ENCODE measurements at regions not wholly inside any gene's neighbourhood (a gene's known extent, or its start where the extent isn't known, plus 50 kb on each side); places are given as distances from the start of the nearest gene placed in this dataset.

GRCh38 chr13:22357132-22357531 is 686.3 kb downstream of the FGF9 start:
- Histone ChIP-seq H3K4me1 (ENCODE audit: control insufficient read depth, insufficient read depth, low read length, poor library complexity, severe bottlenecking) (no peaks in the 10 kb centered on the region), H3K9me3 (ENCODE audit: control insufficient read depth, low read length) (no peaks in the 10 kb centered on the region), H3K4me3 (ENCODE audit: extremely low read depth, insufficient read depth, low read length, poor library complexity, severe bottlenecking) (no peak overlapping the region), H3K36me3 (ENCODE audit: control insufficient read depth, insufficient read depth, low read length) (no peaks in the 10 kb centered on the region), H3K27ac (ENCODE audit: low read depth, low read length, severe bottlenecking) (no peak overlapping the region)
- 93 to 100% methylated on average over 2 to 3 of the region's 3 CpGs for WGBS, 2 experiments (ENCODE audit: insufficient coverage in 2 of 2)

- Histone ChIP-seq H3K36me3 (ENCODE audit: control insufficient read depth, insufficient read depth, low read length) (no peaks in the 10 kb centered on the region), H3K27ac (ENCODE audit: low read depth, low read length, severe bottlenecking) (no peak overlapping the region), H3K4me3 (ENCODE audit: extremely low read depth, insufficient read depth, low read length, poor library complexity, severe bottlenecking) (no peak overlapping the region), H3K4me1 (ENCODE audit: control insufficient read depth, insufficient read depth, low read length, poor library complexity, severe bottlenecking) (no peaks in the 10 kb centered on the region), H3K9me3 (ENCODE audit: control insufficient read depth, low read length) (peaks cover 16% of the 10 kb centered on the region)
- 76% methylated on average over 2 of the region's 2 CpGs; no CpG with 5 or more reads in 1 of the 2 experiments for WGBS, 2 experiments (ENCODE audit: insufficient coverage in 2 of 2)
Observed at GRCh38 chr13:22369090-22369489, 698.2 kb downstream of the FGF9 start.

GRCh38 chr13:22369840-22370239 is 699.0 kb downstream of the FGF9 start:
- Histone ChIP-seq H3K4me3 (ENCODE audit: extremely low read depth, insufficient read depth, low read length, poor library complexity, severe bottlenecking) (no peak overlapping the region), H3K27ac (ENCODE audit: low read depth, low read length, severe bottlenecking) (no peak overlapping the region), H3K36me3 (ENCODE audit: control insufficient read depth, insufficient read depth, low read length) (no peaks in the 10 kb centered on the region), H3K4me1 (ENCODE audit: control insufficient read depth, insufficient read depth, low read length, poor library complexity, severe bottlenecking) (no peaks in the 10 kb centered on the region), H3K9me3 (ENCODE audit: control insufficient read depth, low read length) (peaks cover 12% of the 10 kb centered on the region)

- Histone ChIP-seq H3K4me1 (ENCODE audit: control insufficient read depth, insufficient read depth, low read length, poor library complexity, severe bottlenecking) (no peaks in the 10 kb centered on the region), H3K4me3 (ENCODE audit: extremely low read depth, insufficient read depth, low read length, poor library complexity, severe bottlenecking) (no peak overlapping the region), H3K9me3 (ENCODE audit: control insufficient read depth, low read length) (peaks cover 18% of the 10 kb centered on the region), H3K27ac (ENCODE audit: low read depth, low read length, severe bottlenecking) (no peak overlapping the region), H3K36me3 (ENCODE audit: control insufficient read depth, insufficient read depth, low read length) (no peaks in the 10 kb centered on the region)
- 86 to 94% methylated on average over 2 to 3 of the region's 3 CpGs for WGBS, 2 experiments (ENCODE audit: insufficient coverage in 2 of 2)
Observed at GRCh38 chr13:22372261-22372660, 701.4 kb downstream of the FGF9 start.

- no peak overlapping the region for H3K4me3 ChIP-seq (ENCODE audit: extremely low read depth, insufficient read depth, low read length, poor library complexity, severe bottlenecking)
- peaks cover 18% of the 10 kb centered on the region for H3K9me3 ChIP-seq (ENCODE audit: control insufficient read depth, low read length)
- H3K36me3 ChIP-seq (ENCODE audit: control insufficient read depth, insufficient read depth, low read length): no peaks in the 10 kb centered on the region
- H3K4me1 ChIP-seq (ENCODE audit: control insufficient read depth, insufficient read depth, low read length, poor library complexity, severe bottlenecking): no peaks in the 10 kb centered on the region
- WGBS, 2 experiments (ENCODE audit: insufficient coverage in 2 of 2): 87 to 100% methylated on average over 2 of the region's 2 CpGs
- H3K27ac ChIP-seq (ENCODE audit: low read depth, low read length, severe bottlenecking): no peak overlapping the region
Observed at GRCh38 chr13:22375151-22375550, 704.3 kb downstream of the FGF9 start.

GRCh38 chr13:22387899-22388298 is 717.0 kb downstream of the FGF9 start:
- Histone ChIP-seq H3K27ac (ENCODE audit: low read depth, low read length, severe bottlenecking) (no peak overlapping the region), H3K4me3 (ENCODE audit: extremely low read depth, insufficient read depth, low read length, poor library complexity, severe bottlenecking) (no peak overlapping the region), H3K9me3 (ENCODE audit: control insufficient read depth, low read length) (no peaks in the 10 kb centered on the region), H3K4me1 (ENCODE audit: control insufficient read depth, insufficient read depth, low read length, poor library complexity, severe bottlenecking) (no peaks in the 10 kb centered on the region), H3K36me3 (ENCODE audit: control insufficient read depth, insufficient read depth, low read length) (no peaks in the 10 kb centered on the region)
- 91% methylated on average over 1 of the region's 2 CpGs; no CpG with 5 or more reads in 1 of the 2 experiments for WGBS, 2 experiments (ENCODE audit: insufficient coverage in 2 of 2)

- Histone ChIP-seq H3K4me1 (ENCODE audit: control insufficient read depth, insufficient read depth, low read length, poor library complexity, severe bottlenecking) (no peaks in the 10 kb centered on the region), H3K36me3 (ENCODE audit: control insufficient read depth, insufficient read depth, low read length) (no peaks in the 10 kb centered on the region), H3K4me3 (ENCODE audit: extremely low read depth, insufficient read depth, low read length, poor library complexity, severe bottlenecking) (no peak overlapping the region), H3K9me3 (ENCODE audit: control insufficient read depth, low read length) (no peaks in the 10 kb centered on the region), H3K27ac (ENCODE audit: low read depth, low read length, severe bottlenecking) (no peak overlapping the region)
- WGBS, 2 experiments (ENCODE audit: insufficient coverage in 2 of 2): 83 to 100% methylated on average over 1 to 2 of the region's 2 CpGs
Observed at GRCh38 chr13:22399801-22400420, 729.0 kb downstream of the FGF9 start.

- Histone ChIP-seq H3K4me3 (ENCODE audit: extremely low read depth, insufficient read depth, low read length, poor library complexity, severe bottlenecking) (no peak overlapping the region), H3K36me3 (ENCODE audit: control insufficient read depth, insufficient read depth, low read length) (no peaks in the 10 kb centered on the region), H3K27ac (ENCODE audit: low read depth, low read length, severe bottlenecking) (no peak overlapping the region), H3K9me3 (ENCODE audit: control insufficient read depth, low read length) (no peaks in the 10 kb centered on the region), H3K4me1 (ENCODE audit: control insufficient read depth, insufficient read depth, low read length, poor library complexity, severe bottlenecking) (no peaks in the 10 kb centered on the region)
- WGBS, 2 experiments (ENCODE audit: insufficient coverage in 2 of 2): 89 to 100% methylated on average over 1 to 4 of the region's 4 CpGs
Observed at GRCh38 chr13:22402682-22403081, 731.8 kb downstream of the FGF9 start.

- 87 to 93% methylated on average over 3 to 5 of the region's 6 CpGs for WGBS, 2 experiments (ENCODE audit: insufficient coverage in 2 of 2)
- Histone ChIP-seq H3K9me3 (ENCODE audit: control insufficient read depth, low read length) (no peaks in the 10 kb centered on the region), H3K4me1 (ENCODE audit: control insufficient read depth, insufficient read depth, low read length, poor library complexity, severe bottlenecking) (no peaks in the 10 kb centered on the region), H3K36me3 (ENCODE audit: control insufficient read depth, insufficient read depth, low read length) (no peaks in the 10 kb centered on the region), H3K27ac (ENCODE audit: low read depth, low read length, severe bottlenecking) (no peak overlapping the region), H3K4me3 (ENCODE audit: extremely low read depth, insufficient read depth, low read length, poor library complexity, severe bottlenecking) (no peak overlapping the region)
Observed at GRCh38 chr13:22403144-22403543, 732.3 kb downstream of the FGF9 start.

- WGBS, 2 experiments (ENCODE audit: insufficient coverage in 2 of 2): 89% methylated on average over 1 of the region's 1 CpG; no CpG with 5 or more reads in 1 of the 2 experiments
- Histone ChIP-seq H3K9me3 (ENCODE audit: control insufficient read depth, low read length) (no peaks in the 10 kb centered on the region), H3K36me3 (ENCODE audit: control insufficient read depth, insufficient read depth, low read length) (no peaks in the 10 kb centered on the region), H3K4me1 (ENCODE audit: control insufficient read depth, insufficient read depth, low read length, poor library complexity, severe bottlenecking) (no peaks in the 10 kb centered on the region), H3K27ac (ENCODE audit: low read depth, low read length, severe bottlenecking) (no peak overlapping the region), H3K4me3 (ENCODE audit: extremely low read depth, insufficient read depth, low read length, poor library complexity, severe bottlenecking) (no peak overlapping the region)
Observed at GRCh38 chr13:22405891-22406290, 735.0 kb downstream of the FGF9 start.

GRCh38 chr13:22412452-22412851 is 741.6 kb downstream of the FGF9 start:
- H3K4me3 ChIP-seq (ENCODE audit: extremely low read depth, insufficient read depth, low read length, poor library complexity, severe bottlenecking): no peak overlapping the region
- H3K27ac ChIP-seq (ENCODE audit: low read depth, low read length, severe bottlenecking): no peak overlapping the region
- peaks cover 10% of the 10 kb centered on the region for H3K9me3 ChIP-seq (ENCODE audit: control insufficient read depth, low read length)
- no peaks in the 10 kb centered on the region for H3K4me1 ChIP-seq (ENCODE audit: control insufficient read depth, insufficient read depth, low read length, poor library complexity, severe bottlenecking)
- WGBS, 2 experiments (ENCODE audit: insufficient coverage in 2 of 2): no CpG with 5 or more reads among the region's 1 CpG
- H3K36me3 ChIP-seq (ENCODE audit: control insufficient read depth, insufficient read depth, low read length): no peaks in the 10 kb centered on the region

All from mesodermal cell (in vitro differentiated cells).